ENCODE measurements at regions not wholly inside any gene's neighbourhood (a gene's known extent, or its start where the extent isn't known, plus 50 kb on each side); places are given as distances from the start of the nearest gene placed in this dataset.

DNA sequence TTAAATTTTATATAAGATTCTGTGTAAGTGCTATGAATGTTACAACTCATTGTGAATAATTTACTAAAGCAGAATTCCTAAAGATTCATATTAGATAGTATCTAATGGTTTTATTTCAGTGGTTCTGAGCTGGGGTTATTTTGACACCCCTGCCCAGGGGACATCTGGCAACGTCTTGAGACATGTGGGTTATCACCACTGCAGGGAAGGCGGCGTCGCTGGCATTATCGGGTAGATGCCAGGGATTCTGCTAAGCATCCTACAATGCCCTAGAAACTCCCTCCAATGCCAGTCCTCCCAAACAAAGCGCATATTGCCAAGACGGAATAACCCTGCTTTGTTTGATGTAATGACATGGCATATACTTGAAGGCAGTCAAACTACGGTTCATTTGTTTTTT lies 372.3 kb upstream of the ZFHX3 start:
- intact Hi-C loops (cut with micrococcal nuclease) = no loop called here

GRCh38 chr16:73418691-73419090 lies 370.8 kb upstream of the ZFHX3 start:
- intact Hi-C loops (cut with micrococcal nuclease) = no loop called here
- no peak for TF ChIP-seq CEBPB (IDR thresholded peaks at IDR 0.05; ENCODE audit: low read depth)
- CTCF ChIA-PET = no interaction called here
- DNase-seq (ENCODE audit: low read depth, low spot score) = no peak
- Histone ChIP-seq H3K9ac (ENCODE audit: low read length) (no peak overlapping the region), H3K4me2 (ENCODE audit: low read length) (no peak overlapping the region), H3K27ac (ENCODE audit: low read depth, low read length) (no peak overlapping the region), H3K79me2 (ENCODE audit: insufficient read depth, low read length) (no peaks in the 10 kb centered on the region), H3K4me1 (ENCODE audit: control insufficient read depth in 1 of 2, insufficient read depth in 2 of 2, low read length in 2 of 2) (no peaks in the 10 kb centered on the region), H2AFZ (ENCODE audit: low read depth, low read length, poor library complexity, severe bottlenecking) (no peak overlapping the region), H3K36me3 (ENCODE audit: control insufficient read depth in 1 of 2, insufficient read depth in 2 of 2, low read length in 2 of 2) (no peaks in the 10 kb centered on the region), H3K9me3 (ENCODE audit: control insufficient read depth in 1 of 2, insufficient read depth in 1 of 2, low read depth in 1 of 2, low read length in 2 of 2) (no peaks in the 10 kb centered on the region), H3K4me3 (replicated peaks in 1 of 2; ENCODE audit: low read depth in 1 of 2, low read length in 2 of 2) (no peak overlapping the region), H3K27me3 (ENCODE audit: insufficient read depth, low read length) (peaks cover 21% of the 10 kb centered on the region), H3K9me2 (ENCODE audit: insufficient read depth) (no peaks in the 10 kb centered on the region), H4K20me1 (ENCODE audit: insufficient read depth) (no peaks in the 10 kb centered on the region)
- BruUV-seq (replicated peaks) = no TSS peak
- POLR2A ChIA-PET = no interaction called here
- RAD21 ChIA-PET (ENCODE audit: low non-redundant PET in 1 of 2, low total read pairs in 2 of 2, uncharacterized antibody in 2 of 2, unreplicated experiment in 2 of 2) = no interaction called here
- ATAC-seq = no peak

More for the DNA sequence above, 372.3 kb upstream of the ZFHX3 start:
- Histone ChIP-seq H3K9me3 (ENCODE audit: control insufficient read depth in 1 of 2, insufficient read depth in 1 of 2, low read depth in 1 of 2, low read length in 2 of 2) (no peaks in the 10 kb centered on the region), H4K20me1 (ENCODE audit: insufficient read depth) (no peaks in the 10 kb centered on the region), H3K9ac (ENCODE audit: low read length) (no peak overlapping the region), H3K36me3 (ENCODE audit: control insufficient read depth in 1 of 2, insufficient read depth in 2 of 2, low read length in 2 of 2) (no peaks in the 10 kb centered on the region), H3K4me2 (ENCODE audit: low read length) (no peak overlapping the region), H3K9me2 (ENCODE audit: insufficient read depth) (no peaks in the 10 kb centered on the region), H3K4me3 (replicated peaks in 1 of 2; ENCODE audit: low read depth in 1 of 2, low read length in 2 of 2) (no peak overlapping the region), H3K79me2 (ENCODE audit: insufficient read depth, low read length) (no peaks in the 10 kb centered on the region), H2AFZ (ENCODE audit: low read depth, low read length, poor library complexity, severe bottlenecking) (no peak overlapping the region), H3K27ac (ENCODE audit: low read depth, low read length) (no peak overlapping the region), H3K27me3 (ENCODE audit: insufficient read depth, low read length) (peaks cover 30% of the 10 kb centered on the region), H3K4me1 (ENCODE audit: control insufficient read depth in 1 of 2, insufficient read depth in 2 of 2, low read length in 2 of 2) (no peaks in the 10 kb centered on the region)
- TF ChIP-seq ZNF274 (IDR thresholded peaks at IDR 0.05; ENCODE audit: low read depth, low read length) = no peak
- TF ChIP-seq FOSL1 (IDR thresholded peaks at IDR 0.05; ENCODE audit: low read depth) = no peak
- TF ChIP-seq RAD21 (IDR thresholded peaks at IDR 0.05; ENCODE audit: low read depth) = no peak
- no peak for TF ChIP-seq JUND (IDR thresholded peaks at IDR 0.05)
- TF ChIP-seq EGR1 (IDR thresholded peaks at IDR 0.05; ENCODE audit: low read depth) = no peak
- ChIA-PET POLR2A (no interaction called here), RAD21 (ENCODE audit: low non-redundant PET in 1 of 2, low total read pairs in 2 of 2, uncharacterized antibody in 2 of 2, unreplicated experiment in 2 of 2) (no interaction called here), CTCF (no interaction called here)
- BruUV-seq (replicated peaks) = no TSS peak
- ATAC-seq (no peak), DNase-seq (ENCODE audit: low read depth, low spot score) (no peak)
